GM12864 (cell line): ENCODE measurements at regions not wholly inside any gene's neighbourhood (a gene's known extent, or its start where the extent isn't known, plus 50 kb on each side); places are given as distances from the start of the nearest gene placed in this dataset.

Experiments
- DNase-seq: peaks from one replicate; pipeline ENCODE4 v3.0.0-alpha.2; 2011; ENCODE audit warnings: low read depth
- H3K4me3 ChIP-seq: 2 replicates; pipeline ENCODE4 v1.5.1; 2011; ENCODE audit warnings: mild to moderate bottlenecking, low read depth, low read length, control low read depth
- TF ChIP-seq, protein P1 (sequence below): IDR thresholded peaks from 2 replicates; pipeline ENCODE4 v1.5.1; 2011; ENCODE audit warnings: low read depth, mild to moderate bottlenecking, moderate library complexity, low read length, control low read depth, inconsistent platforms; ENCODE audit errors: missing control alignments

DNA sequence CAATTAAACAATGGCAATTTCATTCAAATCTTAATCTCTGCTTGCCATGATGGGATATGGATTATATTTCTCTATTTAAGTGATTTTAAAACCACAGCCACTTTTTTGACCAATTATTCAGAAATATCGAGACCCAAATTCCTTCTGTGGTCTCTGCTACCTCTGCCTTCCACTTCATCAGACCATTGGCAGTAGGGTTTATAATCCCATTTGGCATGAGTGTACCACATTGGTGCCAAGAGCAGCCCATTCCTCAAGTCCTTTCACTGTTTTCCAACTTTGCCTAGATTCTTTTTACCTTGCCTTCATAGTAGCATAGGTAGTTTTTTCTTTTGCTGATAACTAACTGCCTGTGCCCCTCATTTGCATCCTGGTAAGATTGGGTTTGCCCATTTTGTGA is 319.9 kb downstream of the ARL4A start:
- no peak for DNase-seq
- H3K4me3 ChIP-seq = no peak overlapping the region
- TF ChIP-seq, protein P1, sequence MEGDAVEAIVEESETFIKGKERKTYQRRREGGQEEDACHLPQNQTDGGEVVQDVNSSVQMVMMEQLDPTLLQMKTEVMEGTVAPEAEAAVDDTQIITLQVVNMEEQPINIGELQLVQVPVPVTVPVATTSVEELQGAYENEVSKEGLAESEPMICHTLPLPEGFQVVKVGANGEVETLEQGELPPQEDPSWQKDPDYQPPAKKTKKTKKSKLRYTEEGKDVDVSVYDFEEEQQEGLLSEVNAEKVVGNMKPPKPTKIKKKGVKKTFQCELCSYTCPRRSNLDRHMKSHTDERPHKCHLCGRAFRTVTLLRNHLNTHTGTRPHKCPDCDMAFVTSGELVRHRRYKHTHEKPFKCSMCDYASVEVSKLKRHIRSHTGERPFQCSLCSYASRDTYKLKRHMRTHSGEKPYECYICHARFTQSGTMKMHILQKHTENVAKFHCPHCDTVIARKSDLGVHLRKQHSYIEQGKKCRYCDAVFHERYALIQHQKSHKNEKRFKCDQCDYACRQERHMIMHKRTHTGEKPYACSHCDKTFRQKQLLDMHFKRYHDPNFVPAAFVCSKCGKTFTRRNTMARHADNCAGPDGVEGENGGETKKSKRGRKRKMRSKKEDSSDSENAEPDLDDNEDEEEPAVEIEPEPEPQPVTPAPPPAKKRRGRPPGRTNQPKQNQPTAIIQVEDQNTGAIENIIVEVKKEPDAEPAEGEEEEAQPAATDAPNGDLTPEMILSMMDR = no peak

DNA sequence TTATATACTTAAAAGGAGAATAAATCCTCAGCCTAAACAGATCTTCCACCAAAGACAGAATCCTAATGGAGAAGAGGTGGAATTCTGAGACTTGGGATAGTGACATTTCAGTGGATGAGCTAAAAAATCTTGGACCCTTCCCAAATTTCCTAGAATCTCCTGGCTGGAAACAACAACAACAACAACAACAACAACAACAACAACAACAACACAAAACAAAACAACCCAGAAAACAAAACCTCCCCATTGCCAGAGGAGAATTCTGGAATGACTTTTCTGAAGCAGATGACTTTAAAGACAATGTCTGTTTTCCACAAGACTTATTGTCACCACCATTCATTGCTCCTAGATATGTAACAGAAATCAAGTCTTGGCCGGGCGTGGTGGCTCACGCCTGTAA is 322.1 kb downstream of the ARL4A start:
- no peak overlapping the region for H3K4me3 ChIP-seq
- DNase-seq = no peak
- TF ChIP-seq, protein P1 = no peak

DNA sequence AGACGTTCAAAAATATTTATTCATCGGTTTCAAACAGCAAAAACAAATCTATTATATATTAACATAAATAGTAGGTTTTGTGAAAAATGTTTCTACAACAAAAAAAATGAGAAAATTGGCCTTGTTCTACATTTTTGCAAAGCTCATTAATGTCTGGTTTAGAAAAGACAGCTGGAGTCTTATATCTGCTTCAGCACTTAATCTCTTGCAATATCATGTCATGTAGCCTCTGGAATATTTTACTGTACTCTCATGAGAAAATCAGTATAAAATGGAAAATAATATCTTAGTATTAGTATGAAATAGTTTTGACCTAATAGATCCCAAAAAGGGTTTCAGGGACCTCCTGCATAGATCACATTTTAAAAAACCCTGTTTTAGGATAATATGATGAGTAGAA is 326.6 kb downstream of the ARL4A start:
- no peak for DNase-seq
- TF ChIP-seq, protein P1 = no peak

DNA sequence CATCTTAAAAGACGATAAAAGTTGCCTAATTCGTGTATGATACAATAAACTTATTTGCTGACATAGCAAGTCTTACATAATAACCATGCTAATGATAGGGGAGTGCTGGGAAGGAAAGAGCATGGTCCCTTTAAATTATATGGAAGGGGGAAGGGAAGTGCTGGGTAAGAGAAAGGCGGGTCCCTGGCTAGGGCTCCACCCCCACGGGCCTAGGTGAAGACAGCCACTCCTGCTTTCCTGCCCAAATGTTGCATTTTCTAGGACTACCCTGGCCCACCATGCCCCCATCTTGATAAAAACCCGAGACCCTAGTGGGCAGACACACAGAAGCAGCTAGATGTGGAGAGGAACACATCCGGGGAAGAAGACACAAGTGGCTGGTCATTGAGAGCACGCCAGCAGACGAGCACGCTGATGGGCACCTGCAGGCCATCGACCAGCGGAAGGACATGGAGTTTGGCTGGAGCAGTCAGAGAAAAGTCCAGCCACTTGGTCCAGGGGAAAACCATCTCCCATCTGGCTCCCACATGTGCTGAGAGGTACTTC is 328.7 kb downstream of the ARL4A start:
- TF ChIP-seq, protein P1 = no peak
- DNase-seq = no peak
- no peak overlapping the region for H3K4me3 ChIP-seq

More for the DNA sequence above, 326.6 kb downstream of the ARL4A start:
- no peak overlapping the region for H3K4me3 ChIP-seq

DNA sequence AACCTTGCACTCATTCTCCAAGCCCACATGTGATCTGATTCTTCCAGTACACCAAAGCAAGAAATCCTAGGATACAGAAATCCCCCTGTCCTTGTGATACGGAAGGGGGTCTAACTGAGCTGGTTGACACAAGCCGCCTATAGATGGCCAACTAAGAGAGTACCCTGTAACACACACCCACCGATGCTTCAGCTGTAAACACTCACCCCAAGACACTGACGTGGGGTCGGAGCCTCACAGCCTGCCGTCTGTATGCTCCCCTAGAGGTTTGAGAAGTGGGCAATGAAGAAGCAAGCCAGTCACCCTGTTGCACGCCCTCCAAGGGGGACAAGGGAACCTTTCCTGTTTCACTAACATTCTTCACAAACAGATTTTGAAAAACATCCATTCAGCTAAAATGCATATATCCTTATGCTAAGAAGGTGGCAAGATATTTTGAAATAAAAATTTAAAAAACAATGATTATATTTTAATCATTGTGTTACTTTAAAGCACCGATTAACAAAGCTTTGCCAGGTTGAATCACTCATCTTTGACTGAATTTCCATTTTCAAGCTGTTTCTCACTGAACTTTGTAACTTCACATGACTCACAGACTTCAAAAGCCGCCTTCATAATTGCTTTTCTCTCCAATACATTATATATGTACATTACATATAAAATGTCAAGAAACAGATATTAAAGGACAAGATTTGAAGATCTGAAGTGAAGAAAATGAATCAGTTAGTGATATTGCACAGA is 329.3 kb downstream of the ARL4A start:
- no peak overlapping the region for H3K4me3 ChIP-seq
- no peak for DNase-seq
- TF ChIP-seq, protein P1 = no peak

DNA sequence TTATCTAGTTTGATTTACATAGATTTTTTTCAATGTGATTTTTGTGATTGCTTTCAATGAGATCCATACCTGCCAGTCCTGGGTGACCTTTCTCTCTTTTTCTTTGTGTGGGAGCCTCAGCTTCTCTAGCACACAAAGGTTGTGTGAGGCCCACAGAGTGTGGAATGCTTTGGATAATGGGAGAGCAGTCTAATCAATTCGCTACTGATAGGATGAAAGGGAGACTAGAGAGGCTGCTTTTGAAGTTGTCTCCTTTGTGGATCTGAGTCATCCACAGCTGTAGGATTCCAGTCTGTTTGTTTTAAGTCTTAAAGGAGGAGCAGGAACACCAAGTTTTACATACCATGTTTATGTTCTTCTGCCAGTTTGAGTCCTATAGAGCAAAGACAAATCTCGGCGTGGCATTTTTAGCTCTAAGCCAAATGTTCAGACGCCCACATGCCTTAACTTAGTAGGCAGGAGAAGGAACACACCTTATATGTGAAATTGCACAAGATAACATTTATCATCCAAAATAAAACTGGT is 330.0 kb downstream of the ARL4A start:
- TF ChIP-seq, protein P1 = no peak
- DNase-seq = no peak
- H3K4me3 ChIP-seq = no peak overlapping the region

DNA sequence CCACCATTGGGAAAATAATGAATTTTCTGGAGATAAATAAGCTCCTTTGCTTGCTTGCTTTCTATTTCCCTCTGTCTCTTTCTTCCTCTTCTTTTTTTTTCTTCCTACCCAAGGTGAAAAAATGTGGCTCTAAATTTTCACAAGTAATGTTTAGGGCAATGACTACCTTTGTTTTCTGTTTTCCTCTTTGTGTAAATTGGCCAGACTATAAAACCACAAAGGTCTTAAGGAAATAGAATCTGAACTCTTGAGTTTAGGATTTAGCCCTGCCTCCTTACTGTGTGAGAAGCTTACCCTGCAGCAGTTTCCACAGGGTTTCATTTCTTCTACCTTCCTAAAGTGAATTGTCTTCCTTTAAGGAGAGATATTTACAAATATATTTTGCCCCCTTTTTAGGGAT is 330.4 kb downstream of the ARL4A start:
- H3K4me3 ChIP-seq = no peak overlapping the region
- no peak for DNase-seq

More for the DNA sequence above, 330.4 kb downstream of the ARL4A start:
- TF ChIP-seq, protein P1 = no peak
